ENCODE measurements at regions not wholly inside any gene's neighbourhood (a gene's known extent, or its start where the extent isn't known, plus 50 kb on each side); places are given as distances from the start of the nearest gene placed in this dataset.

GRCh38 chr7:135817583-135817982 lies 69.0 kb upstream of the FAM180A start:
- TF ChIP-seq EZH2 (IDR thresholded peaks at IDR 0.05) (no peak), CTCF (IDR thresholded peaks at IDR 0.05) (no peak), EZH2phosphoT487 (IDR thresholded peaks at IDR 0.05) (no peak)
